T-helper 1 cell treated with Interleukin-12 subunit alpha and Interleukin-12 subunit beta and Interleukin-4 antibody, amounts not matched to agents 30 μg/mL and 1 μg/mL, for 36 hours (primary cell): ENCODE measurements at regions not wholly inside any gene's neighbourhood (a gene's known extent, or its start where the extent isn't known, plus 50 kb on each side); places are given as distances from the start of the nearest gene placed in this dataset.
"Not testable (repeated sequence)": the region's sequence is repeated elsewhere in the genome, so short reads cannot be mapped to it uniquely, and the experiment has no call there.

Source experiments
- H3K27ac Mint-ChIP-seq: one replicate; pipeline ENCODE4 v1.8.0; 2021; ENCODE audit warnings: mild to moderate bottlenecking, mixed read lengths
- H3K27me3 Mint-ChIP-seq: one replicate; pipeline ENCODE4 v1.8.0; 2021; ENCODE audit warnings: low read depth, mixed read lengths
- H3K36me3 Mint-ChIP-seq: one replicate; pipeline ENCODE4 v1.8.0; 2021; ENCODE audit warnings: low read depth, mixed read lengths
- H3K4me1 Mint-ChIP-seq: one replicate; pipeline ENCODE4 v1.8.0; 2021; ENCODE audit warnings: low read depth, mixed read lengths
- H3K4me3 Mint-ChIP-seq: one replicate; pipeline ENCODE4 v1.8.0; 2021; ENCODE audit warnings: mild to moderate bottlenecking, moderate library complexity, mixed read lengths
- H3K9me3 Mint-ChIP-seq: one replicate; pipeline ENCODE4 v1.8.0; 2021; ENCODE audit warnings: mixed read lengths

GRCh38 chr16:51988977-51989376, 558.0 kb downstream of the TOX3 start:
- Mint-ChIP-seq H3K4me3 (no peak overlapping the region), H3K36me3 (no peaks in the 10 kb centered on the region), H3K27ac (no peak overlapping the region), H3K9me3 (peaks cover 21% of the 10 kb centered on the region), H3K4me1 (no peaks in the 10 kb centered on the region), H3K27me3 (no peaks in the 10 kb centered on the region)

- H3K4me1 Mint-ChIP-seq: no peaks in the 10 kb centered on the region
- H3K27ac Mint-ChIP-seq: no peak overlapping the region
- peaks cover 17% of the 10 kb centered on the region for H3K9me3 Mint-ChIP-seq
- no peak overlapping the region for H3K4me3 Mint-ChIP-seq
- no peaks in the 10 kb centered on the region for H3K36me3 Mint-ChIP-seq
- no peaks in the 10 kb centered on the region for H3K27me3 Mint-ChIP-seq
These were observed 559.4 kb downstream of the TOX3 start for GRCh38 chr16:51987519-51987918.

- H3K4me3 Mint-ChIP-seq: no peak overlapping the region
- no peaks in the 10 kb centered on the region for H3K36me3 Mint-ChIP-seq
- peaks cover 10% of the 10 kb centered on the region for H3K9me3 Mint-ChIP-seq
- H3K27ac Mint-ChIP-seq: no peak overlapping the region
- H3K27me3 Mint-ChIP-seq: no peaks in the 10 kb centered on the region
- H3K4me1 Mint-ChIP-seq: no peaks in the 10 kb centered on the region
These were observed 560.2 kb downstream of the TOX3 start for GRCh38 chr16:51986717-51987116.

- no peak overlapping the region for H3K27ac Mint-ChIP-seq
- H3K36me3 Mint-ChIP-seq: no peaks in the 10 kb centered on the region
- no peaks in the 10 kb centered on the region for H3K4me1 Mint-ChIP-seq
- H3K4me3 Mint-ChIP-seq: no peak overlapping the region
- no peaks in the 10 kb centered on the region for H3K27me3 Mint-ChIP-seq
- H3K9me3 Mint-ChIP-seq: peaks cover 10% of the 10 kb centered on the region
These were observed 560.6 kb downstream of the TOX3 start for GRCh38 chr16:51986301-51986700.

GRCh38 chr16:51985126-51985525, 561.8 kb downstream of the TOX3 start:
- Mint-ChIP-seq H3K4me3 (no peak overlapping the region), H3K4me1 (no peaks in the 10 kb centered on the region), H3K27ac (no peak overlapping the region), H3K9me3 (peaks cover 7% of the 10 kb centered on the region), H3K27me3 (no peaks in the 10 kb centered on the region), H3K36me3 (no peaks in the 10 kb centered on the region)

- Mint-ChIP-seq H3K27me3 (no peaks in the 10 kb centered on the region), H3K4me3 (no peak overlapping the region), H3K4me1 (no peaks in the 10 kb centered on the region), H3K9me3 (peaks cover 5% of the 10 kb centered on the region), H3K27ac (no peak overlapping the region), H3K36me3 (no peaks in the 10 kb centered on the region)
These were observed 562.5 kb downstream of the TOX3 start for GRCh38 chr16:51984395-51984794.

- Mint-ChIP-seq H3K27me3 (no peaks in the 10 kb centered on the region), H3K4me3 (no peak overlapping the region), H3K36me3 (no peaks in the 10 kb centered on the region), H3K9me3 (peaks cover 3% of the 10 kb centered on the region), H3K4me1 (no peaks in the 10 kb centered on the region), H3K27ac (no peak overlapping the region)
These were observed 563.9 kb downstream of the TOX3 start for GRCh38 chr16:51982715-51983680.

GRCh38 chr16:51981725-51982124, 565.2 kb downstream of the TOX3 start:
- Mint-ChIP-seq H3K27ac (no peak overlapping the region), H3K27me3 (no peaks in the 10 kb centered on the region), H3K9me3 (no peaks in the 10 kb centered on the region), H3K4me3 (no peak overlapping the region), H3K4me1 (no peaks in the 10 kb centered on the region), H3K36me3 (no peaks in the 10 kb centered on the region)

GRCh38 chr16:51977506-51977905, 569.4 kb downstream of the TOX3 start:
- H3K9me3 Mint-ChIP-seq, H3K27ac Mint-ChIP-seq, H3K4me3 Mint-ChIP-seq: not testable (repeated sequence)

GRCh38 chr16:51971184-51971583, 575.8 kb downstream of the TOX3 start:
- peaks cover 4% of the 10 kb centered on the region for H3K9me3 Mint-ChIP-seq
- no peak overlapping the region for H3K27ac Mint-ChIP-seq

More at GRCh38 chr16:51977506-51977905, 569.4 kb downstream of the TOX3 start:
- not testable (repeated sequence) for H3K36me3 Mint-ChIP-seq, H3K4me1 Mint-ChIP-seq, H3K27me3 Mint-ChIP-seq

GRCh38 chr16:51968749-51969148, 578.2 kb downstream of the TOX3 start:
- Mint-ChIP-seq H3K4me1 (no peaks in the 10 kb centered on the region), H3K9me3 (peaks cover 10% of the 10 kb centered on the region), H3K27me3 (no peaks in the 10 kb centered on the region), H3K4me3 (no peak overlapping the region), H3K36me3 (no peaks in the 10 kb centered on the region), H3K27ac (no peak overlapping the region)

More at GRCh38 chr16:51971184-51971583, 575.8 kb downstream of the TOX3 start:
- no peak overlapping the region for H3K4me3 Mint-ChIP-seq
- no peaks in the 10 kb centered on the region for H3K4me1 Mint-ChIP-seq
- H3K27me3 Mint-ChIP-seq: no peaks in the 10 kb centered on the region
- no peaks in the 10 kb centered on the region for H3K36me3 Mint-ChIP-seq

GRCh38 chr16:51967646-51968045, 579.3 kb downstream of the TOX3 start:
- no peak overlapping the region for H3K4me3 Mint-ChIP-seq
- H3K4me1 Mint-ChIP-seq: no peaks in the 10 kb centered on the region
- H3K27me3 Mint-ChIP-seq: no peaks in the 10 kb centered on the region
- H3K27ac Mint-ChIP-seq: no peak overlapping the region
- H3K9me3 Mint-ChIP-seq: peaks cover 10% of the 10 kb centered on the region
- H3K36me3 Mint-ChIP-seq: no peaks in the 10 kb centered on the region

GRCh38 chr16:51960931-51961330, 586.0 kb downstream of the TOX3 start:
- Mint-ChIP-seq H3K4me1 (no peaks in the 10 kb centered on the region), H3K36me3 (no peaks in the 10 kb centered on the region), H3K27ac (no peak overlapping the region), H3K27me3 (no peaks in the 10 kb centered on the region), H3K4me3 (no peak overlapping the region), H3K9me3 (peaks cover 13% of the 10 kb centered on the region)

- Mint-ChIP-seq H3K4me1 (no peaks in the 10 kb centered on the region), H3K9me3 (peaks cover 4% of the 10 kb centered on the region), H3K36me3 (no peaks in the 10 kb centered on the region), H3K27me3 (no peaks in the 10 kb centered on the region), H3K27ac (no peak overlapping the region), H3K4me3 (no peak overlapping the region)
These were observed 593.5 kb downstream of the TOX3 start for GRCh38 chr16:51953286-51953985.

- H3K36me3 Mint-ChIP-seq: no peaks in the 10 kb centered on the region
- H3K27ac Mint-ChIP-seq: no peak overlapping the region
- no peaks in the 10 kb centered on the region for H3K4me1 Mint-ChIP-seq
- H3K4me3 Mint-ChIP-seq: no peak overlapping the region
- no peaks in the 10 kb centered on the region for H3K9me3 Mint-ChIP-seq
- no peaks in the 10 kb centered on the region for H3K27me3 Mint-ChIP-seq
These were observed 594.4 kb downstream of the TOX3 start for GRCh38 chr16:51952500-51952899.
